ENCODE measurements at regions not wholly inside any gene's neighbourhood (a gene's known extent, or its start where the extent isn't known, plus 50 kb on each side); places are given as distances from the start of the nearest gene placed in this dataset.

GRCh38 chr14:46300765-46301164 is 350.8 kb downstream of the RPL10L start:
- DNase-seq = no peak
- Histone ChIP-seq H3K4me3 (no peak overlapping the region), H3K27ac (no peak overlapping the region), H3K36me3 (no peaks in the 10 kb centered on the region), H3K4me1 (no peaks in the 10 kb centered on the region), H3K9me3 (no peaks in the 10 kb centered on the region), H3K27me3 (no peaks in the 10 kb centered on the region)
- WGBS, 2 donors = 90 to 91% methylated on average over 2 of the region's 2 CpGs
- intact Hi-C loops (cut with DNase I) = no loop called here
- TF ChIP-seq EP300 (IDR thresholded peaks at IDR 0.05) (no peak), POLR2A (IDR thresholded peaks at IDR 0.05) (no peak), POLR2AphosphoS5 (IDR thresholded peaks at IDR 0.05) (no peak), CTCF (IDR thresholded peaks at IDR 0.05) (no peak)

- no peaks in the 10 kb centered on the region for H3K4me1 ChIP-seq
- no peak for DNase-seq
- no peak for TF ChIP-seq POLR2A (IDR thresholded peaks at IDR 0.05)
- no peak for TF ChIP-seq CTCF (IDR thresholded peaks at IDR 0.05)
- H3K9me3 ChIP-seq = peaks cover 0 to 5% (median under 1%) of the 10 kb centered on the region in 4 donors
- no peaks in the 10 kb centered on the region for H3K27me3 ChIP-seq
- H3K36me3 ChIP-seq = no peaks in the 10 kb centered on the region
- intact Hi-C loops (cut with DNase I) = no loop called here
- no peak overlapping the region for H3K4me3 ChIP-seq
- H3K27ac ChIP-seq = no peak overlapping the region
These were observed 360.9 kb downstream of the RPL10L start for GRCh38 chr14:46290706-46291105.

- no peaks in the 10 kb centered on the region for H3K4me1 ChIP-seq
- no peaks in the 10 kb centered on the region for H3K27me3 ChIP-seq
- no peak overlapping the region for H3K27ac ChIP-seq
- H3K36me3 ChIP-seq = no peaks in the 10 kb centered on the region
- intact Hi-C loops (cut with DNase I) = no loop called here
- no peak overlapping the region for H3K4me3 ChIP-seq
- WGBS, 2 donors = 43 to 60% methylated on average over 1 of the region's 1 CpG
- DNase-seq = no peak
- H3K9me3 ChIP-seq = no peaks in the 10 kb centered on the region
- TF ChIP-seq EP300 (IDR thresholded peaks at IDR 0.05) (no peak), CTCF (IDR thresholded peaks at IDR 0.05) (no peak), POLR2AphosphoS5 (IDR thresholded peaks at IDR 0.05) (no peak), POLR2A (IDR thresholded peaks at IDR 0.05) (no peak)
These were observed 371.8 kb downstream of the RPL10L start for GRCh38 chr14:46279776-46280175.

GRCh38 chr14:46279327-46279726 is 372.3 kb downstream of the RPL10L start:
- no peaks in the 10 kb centered on the region for H3K9me3 ChIP-seq
- H3K4me3 ChIP-seq = no peak overlapping the region
- no peaks in the 10 kb centered on the region for H3K4me1 ChIP-seq
- WGBS, 2 donors = 28 to 57% methylated on average over 6 of the region's 6 CpGs
- H3K27ac ChIP-seq = no peak overlapping the region
- no peak for DNase-seq
- no peaks in the 10 kb centered on the region for H3K36me3 ChIP-seq
- intact Hi-C loops (cut with DNase I) = no loop called here
- TF ChIP-seq EP300 (IDR thresholded peaks at IDR 0.05) (no peak), POLR2A (IDR thresholded peaks at IDR 0.05) (no peak), CTCF (IDR thresholded peaks at IDR 0.05) (no peak), POLR2AphosphoS5 (IDR thresholded peaks at IDR 0.05) (no peak)
- no peaks in the 10 kb centered on the region for H3K27me3 ChIP-seq

GRCh38 chr14:46259536-46259935 is 392.0 kb downstream of the RPL10L start:
- H3K9me3 ChIP-seq = no peaks in the 10 kb centered on the region
- H3K36me3 ChIP-seq = no peaks in the 10 kb centered on the region
- no peak overlapping the region for H3K27ac ChIP-seq
- H3K4me1 ChIP-seq = no peaks in the 10 kb centered on the region
- H3K27me3 ChIP-seq = no peaks in the 10 kb centered on the region
- WGBS, 2 donors = 36 to 64% methylated on average over 4 of the region's 4 CpGs
- no peak overlapping the region for H3K4me3 ChIP-seq
- intact Hi-C loops (cut with DNase I) = loop anchor here (5.0 kb wide), 1 partner anchor 582 kb away; no protein-coding TSS in a partner anchor
- TF ChIP-seq POLR2A (IDR thresholded peaks at IDR 0.05) = no peak
- no peak for TF ChIP-seq CTCF (IDR thresholded peaks at IDR 0.05)
- TF ChIP-seq EP300 (IDR thresholded peaks at IDR 0.05) = no peak
- TF ChIP-seq POLR2AphosphoS5 (IDR thresholded peaks at IDR 0.05) = no peak
- DNase-seq = no peak

Measured in sigmoid colon (tissue), 6 donors.